H1 (cell line): ENCODE measurements at regions not wholly inside any gene's neighbourhood (a gene's known extent, or its start where the extent isn't known, plus 50 kb on each side); places are given as distances from the start of the nearest gene placed in this dataset.

Experiments used
- ATF2 ChIP-seq: IDR thresholded peaks from 2 replicates; pipeline ENCODE4 v1.6.1; 2012; ENCODE audit warnings: low read length, inconsistent platforms
- BACH1 ChIP-seq: IDR thresholded peaks from 2 replicates; pipeline ENCODE4 v1.6.1; 2012; ENCODE audit warnings: low read length, improper control_type of control experiment
- BRCA1 ChIP-seq: IDR thresholded peaks from 2 replicates; pipeline ENCODE4 v1.6.1; 2012; ENCODE audit warnings: low read depth, low read length, improper control_type of control experiment
- CEBPB ChIP-seq: IDR thresholded peaks from 2 replicates; pipeline ENCODE4 v1.6.1; 2012; ENCODE audit warnings: low read depth, low read length
- E2F6 ChIP-seq: IDR thresholded peaks from 2 replicates; pipeline ENCODE4 v1.6.1; 2012; ENCODE audit warnings: inconsistent platforms
- EGR1 ChIP-seq: IDR thresholded peaks from 2 replicates; pipeline ENCODE4 v1.6.1; 2011; ENCODE audit warnings: low read depth, low read length, borderline replicate concordance
- SP4 ChIP-seq: IDR thresholded peaks from 2 replicates; pipeline ENCODE4 v1.6.1; 2012; ENCODE audit warnings: low read length, inconsistent platforms
- TEAD4 ChIP-seq: IDR thresholded peaks from 2 replicates; pipeline ENCODE4 v1.6.1; 2012; ENCODE audit warnings: low read depth, low read length, inconsistent platforms, mixed read lengths

GRCh38 chr10:61262486-61263261 lies 190.5 kb downstream of the TMEM26 start (continued):
- TF ChIP-seq ATF2 (no peak), SP4 (no peak), BRCA1 (no peak), CEBPB (no peak), E2F6 (no peak), TEAD4 (no peak), EGR1 (no peak), BACH1 (no peak)
